SK-N-SH (cell line): ENCODE measurements at regions not wholly inside any gene's neighbourhood (a gene's known extent, or its start where the extent isn't known, plus 50 kb on each side); places are given as distances from the start of the nearest gene placed in this dataset.

Source experiments
- CTCF ChIA-PET: fragments of 300-600, 350-600 bp; formaldehyde crosslinking; extraction: SDS; loops from one replicate; lab custom pipeline; 2021; lab: Yijun Ruan, JAX
- POLR2A ChIA-PET: fragments of 350-600 bp; sonication (Branson Sonifier 250); formaldehyde crosslinking; extraction: SDS; loops from one replicate; lab custom pipeline; 2020; ENCODE audit warnings: antibody characterized with exemption, inconsistent platforms; lab: Yijun Ruan, JAX
- DNase-seq: peaks from one replicate; pipeline ENCODE4 v3.0.0; 2012
- H2AFZ ChIP-seq: fragments of 200-600 bp; sonication (generic); 2 replicates; pipeline ENCODE4 v1.8.1; 2016; ENCODE audit warnings: antibody characterized with exemption, mild to moderate bottlenecking, low read depth
- H3F3A ChIP-seq: fragments of 200-600 bp; sonication (generic); replicated peaks from 2 replicates; pipeline ENCODE3; 2016; ENCODE audit warnings: antibody characterized with exemption, mild to moderate bottlenecking; ENCODE audit not compliant: insufficient read depth
- H3K27ac ChIP-seq, 2 experiments: fragments of 200-500 bp in 1 of 2; fragments of 200-600 bp in 1 of 2; sonication (Bioruptor generic) in 1 of 2; sonication (generic), shearing (Covaris generic) in 1 of 2; 2 replicates each; pipeline versions ENCODE4 v1.5.1 to v1.6.1; 2014 to 2016; ENCODE audit warnings: low read depth in 2 of 2, inconsistent platforms in 1 of 2, low read length in 1 of 2, mild to moderate bottlenecking in 1 of 2, mixed read lengths in 1 of 2
- H3K27me3 ChIP-seq: fragments of 200-600 bp; sonication (generic), shearing (Covaris generic); 2 replicates; pipeline ENCODE4 v1.6.1; 2016; ENCODE audit warnings: mixed run types; ENCODE audit not compliant: insufficient read depth
- H3K36me3 ChIP-seq, 2 experiments: fragments of 200-500 bp in 1 of 2; fragments of 200-600 bp in 1 of 2; sonication (Bioruptor generic) in 1 of 2; sonication (generic) in 1 of 2; replicated peaks in 1 of 2; 2 replicates each; pipeline versions ENCODE3 to v1.5.1; 2014 to 2016; ENCODE audit warnings: low read length in 1 of 2, mild to moderate bottlenecking in 1 of 2; ENCODE audit not compliant: insufficient read depth in 2 of 2, control insufficient read depth in 1 of 2
- H3K4me1 ChIP-seq, 2 experiments: fragments of 200-500 bp in 1 of 2; fragments of 200-600 bp in 1 of 2; sonication (Bioruptor generic) in 1 of 2; sonication (generic), shearing (Covaris generic) in 1 of 2; 2 replicates each; pipeline versions ENCODE4 v1.5.1 to v1.6.1; 2014 to 2016; ENCODE audit warnings: low read depth in 1 of 2, low read length in 1 of 2, mixed run types in 1 of 2; ENCODE audit not compliant: insufficient read depth in 2 of 2, control insufficient read depth in 1 of 2
- H3K4me2 ChIP-seq: fragments of 200-600 bp; sonication (generic), shearing (Covaris generic); 2 replicates; pipeline ENCODE4 v1.6.1; 2017; ENCODE audit warnings: mixed run types
- H3K4me3 ChIP-seq, 2 experiments: fragments of 200-500 bp in 1 of 2; fragments of 200-600 bp in 1 of 2; sonication (Bioruptor generic) in 1 of 2; sonication (generic), shearing (Covaris generic) in 1 of 2; 2 replicates each; pipeline versions ENCODE4 v1.5.1 to v1.8.1; 2014 to 2016; ENCODE audit warnings: low read depth in 2 of 2, inconsistent platforms in 1 of 2, low read length in 1 of 2, mild to moderate bottlenecking in 1 of 2, mixed read lengths in 1 of 2, moderate library complexity in 1 of 2
- H3K79me2 ChIP-seq: fragments of 200-600 bp; sonication (generic); 2 replicates; pipeline ENCODE4 v1.8.1; 2017; ENCODE audit warnings: mild to moderate bottlenecking; ENCODE audit not compliant: insufficient read depth
- H3K9ac ChIP-seq: fragments of 200-600 bp; sonication (generic); 2 replicates; pipeline ENCODE4 v1.6.1; 2017; ENCODE audit warnings: mixed run types
- H3K9me2 ChIP-seq: fragments of 200-600 bp; sonication (generic); 2 replicates; pipeline ENCODE4 v1.6.1; 2017; ENCODE audit warnings: mixed run types
- H3K9me3 ChIP-seq: fragments of 200-600 bp; sonication (generic); 2 replicates; pipeline ENCODE4 v1.6.1; 2017; ENCODE audit warnings: mixed run types, mild to moderate bottlenecking, moderate library complexity
- H4K20me1 ChIP-seq: fragments of 200-600 bp; sonication (generic); 2 replicates; pipeline ENCODE4 v1.6.1; 2017; ENCODE audit warnings: mild to moderate bottlenecking, mixed run types; ENCODE audit not compliant: insufficient read depth
- CTCF ChIP-seq: fragments of 200-600 bp; sonication (generic); IDR thresholded peaks from 2 replicates; pipeline ENCODE4 v1.6.1; 2017; ENCODE audit warnings: antibody characterized with exemption, mild to moderate bottlenecking, moderate library complexity
- EZH2phosphoT487 ChIP-seq: fragments of 200-600 bp; sonication (generic); IDR thresholded peaks from 2 replicates; pipeline ENCODE4 v1.6.1; 2017; ENCODE audit warnings: low read depth, mixed run types, mild to moderate bottlenecking, antibody characterized with exemption, moderate library complexity, borderline replicate concordance
- FOXJ3 ChIP-seq: sonication (generic); formaldehyde crosslinking; IDR thresholded peaks from 2 replicates; pipeline ENCODE4 v1.5.1; 2020; ENCODE audit warnings: mild to moderate bottlenecking, missing genetic modification reagents
- FOXM1 ChIP-seq: IDR thresholded peaks from 2 replicates; pipeline ENCODE4 v1.4.0; 2012; ENCODE audit warnings: low read depth, mild to moderate bottlenecking
- MEF2A ChIP-seq: IDR thresholded peaks from 2 replicates; pipeline ENCODE4 v1.4.0; 2012; ENCODE audit warnings: low read depth, borderline replicate concordance
- RAD21 ChIP-seq: IDR thresholded peaks from 2 replicates; pipeline ENCODE4 v1.6.1; 2012; ENCODE audit warnings: mild to moderate bottlenecking, low read length
- REST ChIP-seq: IDR thresholded peaks from 2 replicates; pipeline ENCODE4 v1.6.1; 2012; ENCODE audit warnings: mild to moderate bottlenecking, low read depth, low read length, moderate library complexity
- RFX5 ChIP-seq: IDR thresholded peaks from 2 replicates; pipeline ENCODE4 v1.6.1; 2012; ENCODE audit warnings: mild to moderate bottlenecking, improper control_type of control experiment, low read length
- SMC3 ChIP-seq: IDR thresholded peaks from 2 replicates; pipeline ENCODE4 v1.6.1; 2012; ENCODE audit warnings: low read depth, low read length, improper control_type of control experiment
- TCF12 ChIP-seq: IDR thresholded peaks from 2 replicates; pipeline ENCODE4 v1.4.0; 2012
- USF1 ChIP-seq: IDR thresholded peaks from 2 replicates; pipeline ENCODE4 v1.4.0; 2012; ENCODE audit warnings: low read depth, borderline replicate concordance
- USF2 ChIP-seq: fragments of 150-350 bp; IDR thresholded peaks from 2 replicates; pipeline ENCODE4 v1.6.1; 2017; ENCODE audit warnings: antibody characterized with exemption, low read length, low read depth, borderline replicate concordance
- ZBTB33 ChIP-seq: IDR thresholded peaks from 2 replicates; pipeline ENCODE4 v1.4.0; 2012; ENCODE audit warnings: low read depth, borderline replicate concordance
- WGBS: methylation state at CpG from one replicate; pipeline ENCODE4 v1.1.6; 2017; ENCODE audit warnings: low lambda C conversion rate; 5-methylcytosine and 5-hydroxymethylcytosine counted together

- Histone ChIP-seq H2AFZ (no peak overlapping the region), H3K4me3 (no peak overlapping the region), H3K9ac (no peak overlapping the region), H3K9me2 (no peaks in the 10 kb centered on the region), H4K20me1 (no peaks in the 10 kb centered on the region), H3F3A (no peaks in the 10 kb centered on the region), H3K27ac (no peak overlapping the region), H3K27me3 (no peaks in the 10 kb centered on the region), H3K79me2 (no peaks in the 10 kb centered on the region), H3K36me3 (no peaks in the 10 kb centered on the region), H3K4me2 (no peak overlapping the region), H3K9me3 (no peaks in the 10 kb centered on the region), H3K4me1 (peaks cover 0 to 8% of the 10 kb centered on the region in 2 experiments; a peak in 1 of 4 replicates)
- 3% methylated on average over 2 of the region's 2 CpGs for WGBS
- CTCF ChIA-PET, result interaction anchor here (1.2 to 1.4 kb wide), 2 partner anchors 8 to 24 kb away, joined by 3 read pairs; no protein-coding TSS in a partner anchor
- POLR2A ChIA-PET, result no interaction called here
- DNase-seq, result no peak
- TF ChIP-seq ZBTB33 (no peak), RFX5 (no peak), REST (no peak), USF1 (no peak), USF2 (no peak), SMC3 (no peak), MEF2A (no peak), RAD21 (no peak), TCF12 (no peak), FOXJ3 (CRISPR knock-in tag) (no peak), EZH2phosphoT487 (no peak), FOXM1 (no peak), CTCF (no peak)
These were observed 95.2 kb upstream of the OR4E1 start for GRCh38 chr14:21768875-21769257.
